ENCODE measurements at regions not wholly inside any gene's neighbourhood (a gene's known extent, or its start where the extent isn't known, plus 50 kb on each side); places are given as distances from the start of the nearest gene placed in this dataset.
A peak's percentile ranks its signal among the peaks of the same experiment; 100 is the strongest.

DNA sequence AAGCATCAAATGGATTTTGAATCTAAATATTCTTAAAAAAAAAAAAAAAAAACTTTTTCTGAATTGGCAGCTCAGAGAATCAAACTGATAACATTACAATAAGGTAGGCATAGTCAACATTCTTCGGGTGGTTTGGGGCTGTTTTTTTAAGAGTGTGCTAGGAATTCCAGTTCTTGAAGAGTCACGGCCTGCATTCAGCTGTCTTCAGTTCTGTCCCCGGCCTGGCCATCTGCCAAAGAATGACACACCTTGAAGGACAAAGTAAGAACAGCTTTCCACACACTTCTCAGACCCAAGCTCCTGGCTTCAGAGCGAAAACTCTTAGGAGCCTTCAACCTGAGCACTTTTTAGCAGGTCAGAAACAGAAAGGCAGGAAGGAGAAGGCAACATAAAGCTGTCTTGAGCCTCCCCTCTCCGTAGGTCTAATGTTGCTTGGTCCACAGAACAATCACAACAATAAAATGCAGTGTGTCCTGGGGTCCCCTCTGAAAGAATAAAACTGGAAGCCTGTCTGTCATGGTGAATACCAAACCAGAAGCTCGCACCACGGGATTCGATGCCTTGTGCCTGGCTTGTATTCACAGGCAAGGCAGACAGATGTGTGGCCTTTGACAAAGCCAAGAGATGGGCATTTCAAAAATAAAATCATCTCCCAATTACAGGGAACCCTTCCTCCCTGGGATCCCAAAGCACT, 524.4 kb upstream of the ZFHX3 start:
- DNase-seq (ENCODE audit: low read depth in 1 of 2, low spot score in 2 of 2) (no peak), FAIRE-seq (peak; percentile 36)
- no peak overlapping the region for H2BK12ac ChIP-seq (ENCODE audit: low read depth, low read length)
- peak overlapping the region in 1 of 2 experiments; percentile 45; a peak in 1 of 4 replicates for H3K4me2 ChIP-seq (ENCODE audit: insufficient read depth in 1 of 2, low read depth in 2 of 2, low read length in 2 of 2)
- H3K79me1 ChIP-seq (ENCODE audit: low read depth, low read length) = no peaks in the 10 kb centered on the region
- no peak overlapping the region for H3K18ac ChIP-seq (ENCODE audit: extremely low read depth, low read length)
- H3K4me1 ChIP-seq (replicated peaks in 1 of 4; ENCODE audit: control insufficient read depth in 3 of 4, insufficient read depth in 4 of 4, low read length in 3 of 4) = peaks cover 0 to 8% (median 4%) of the 10 kb centered on the region in 4 experiments; a peak in 3 of 7 replicates
- H3K27ac ChIP-seq (ENCODE audit: low read depth, low read length) = no peak overlapping the region
- H3K4ac ChIP-seq (replicated peaks; ENCODE audit: insufficient read length, low read depth, low read length) = no peak overlapping the region
- no peak overlapping the region for H2BK120ac ChIP-seq (replicated peaks; ENCODE audit: low read depth, low read length)
- H2AK5ac ChIP-seq (ENCODE audit: low read depth, low read length) = no peak overlapping the region
- no peak overlapping the region for H3K23ac ChIP-seq (ENCODE audit: insufficient read length)
- no peak overlapping the region for H4K91ac ChIP-seq (replicated peaks; ENCODE audit: insufficient read length, low read length)
- H3K79me2 ChIP-seq (ENCODE audit: control insufficient read depth in 1 of 2, insufficient read depth in 2 of 2, low read length in 2 of 2) = no peaks in the 10 kb centered on the region
- peak overlapping the region; percentile 23; the same call in 1 of the 2 replicates for H2BK5ac ChIP-seq (ENCODE audit: low read depth, low read length)
- no peak overlapping the region for H3K56ac ChIP-seq (replicated peaks; ENCODE audit: insufficient read length, low read depth, low read length)
- no peak overlapping the region for H3K4me3 ChIP-seq (ENCODE audit: extremely low read depth in 1 of 4, insufficient read depth in 2 of 4, low read depth in 3 of 4, low read length in 4 of 4)
- H4K8ac ChIP-seq (ENCODE audit: extremely low read depth, insufficient read depth, low read length) = no peak overlapping the region
- ChIA-PET CTCF (ENCODE audit: partially characterized antibody) (interaction anchor here (0.7 to 1.6 kb wide), 5 partner anchors 11 to 306 kb away, joined by 3 read pairs; no protein-coding TSS in a partner anchor), POLR2A (ENCODE audit: partially characterized antibody) (interaction anchor here (1.0 kb wide), 1 partner anchor 16 kb away, joined by 3 read pairs; no protein-coding TSS in a partner anchor)
- H3K9me3 ChIP-seq (ENCODE audit: insufficient read depth in 2 of 2, low read depth in 1 of 2, low read length in 1 of 2) = no peaks in the 10 kb centered on the region
- no peak overlapping the region for H3K9ac ChIP-seq (replicated peaks in 1 of 4; ENCODE audit: extremely low read depth in 1 of 4, low read depth in 3 of 4, low read length in 3 of 4)
- no peaks in the 10 kb centered on the region for H4K20me1 ChIP-seq (replicated peaks in 1 of 2; ENCODE audit: control insufficient read depth in 1 of 2, insufficient read depth in 2 of 2, low read length in 2 of 2)
- H3K14ac ChIP-seq (ENCODE audit: insufficient read length) = no peak overlapping the region
- peak overlapping the region; percentile 82; the same call in 1 of the 2 replicates for H2BK20ac ChIP-seq (ENCODE audit: low read length)
- no peaks in the 10 kb centered on the region for H3K36me3 ChIP-seq (ENCODE audit: control insufficient read depth in 2 of 4, insufficient read depth in 4 of 4, low read length in 3 of 4)
- H3K27me3 ChIP-seq (replicated peaks in 1 of 4; ENCODE audit: control insufficient read depth in 3 of 4, extremely low read depth in 1 of 4, insufficient read depth in 3 of 4, low read length in 3 of 4) = no peaks in the 10 kb centered on the region; a peak in 1 of 7 replicates
- no peak overlapping the region for H4K5ac ChIP-seq (ENCODE audit: insufficient read length, low read depth, low read length)
- peak overlapping the region; percentile 54 for H2AFZ ChIP-seq (ENCODE audit: low read length)
- no peak overlapping the region for H2BK15ac ChIP-seq (ENCODE audit: low read length)
- 74% methylated on average over 8 of the region's 8 CpGs; no CpG with 5 or more reads in 1 of the 2 experiments for WGBS, 2 experiments (ENCODE audit: extremely low coverage in 1 of 2, insufficient coverage in 1 of 2, insufficient read length in 1 of 2, insufficient replicate concordance in 2 of 2, low coverage in 1 of 2, low lambda C conversion rate in 2 of 2, missing lambda C conversion rate in 1 of 2)
- no peaks in the 10 kb centered on the region for H3K23me2 ChIP-seq (ENCODE audit: low read depth, low read length)
- TF ChIP-seq SIX5 (IDR thresholded peaks at IDR 0.05; ENCODE audit: low read depth, low read length) (no peak), NANOG (IDR thresholded peaks at IDR 0.05; ENCODE audit: insufficient read depth, low read depth, low read length, poor library complexity, severe bottlenecking) (no peak), YY1 (IDR thresholded peaks at IDR 0.05; ENCODE audit: low read depth, low read length) (no peak), RNF2 (IDR thresholded peaks at IDR 0.05; ENCODE audit: borderline replicate concordance, low read depth, low read length, missing control alignments, poor library complexity, severe bottlenecking) (no peak), EGR1 (IDR thresholded peaks at IDR 0.05; ENCODE audit: borderline replicate concordance, low read depth, low read length) (no peak), BCL11A (IDR thresholded peaks at IDR 0.05; ENCODE audit: low read depth in 2 of 2, low read length in 2 of 2) (no peak), CEBPB (IDR thresholded peaks at IDR 0.05; ENCODE audit: low read depth, low read length) (no peak)
- TF ChIP-seq, protein P1, sequence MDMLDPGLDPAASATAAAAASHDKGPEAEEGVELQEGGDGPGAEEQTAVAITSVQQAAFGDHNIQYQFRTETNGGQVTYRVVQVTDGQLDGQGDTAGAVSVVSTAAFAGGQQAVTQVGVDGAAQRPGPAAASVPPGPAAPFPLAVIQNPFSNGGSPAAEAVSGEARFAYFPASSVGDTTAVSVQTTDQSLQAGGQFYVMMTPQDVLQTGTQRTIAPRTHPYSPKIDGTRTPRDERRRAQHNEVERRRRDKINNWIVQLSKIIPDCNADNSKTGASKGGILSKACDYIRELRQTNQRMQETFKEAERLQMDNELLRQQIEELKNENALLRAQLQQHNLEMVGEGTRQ (IDR thresholded peaks at IDR 0.05; ENCODE audit: low read length) = no peak
- TF ChIP-seq, protein P2, sequence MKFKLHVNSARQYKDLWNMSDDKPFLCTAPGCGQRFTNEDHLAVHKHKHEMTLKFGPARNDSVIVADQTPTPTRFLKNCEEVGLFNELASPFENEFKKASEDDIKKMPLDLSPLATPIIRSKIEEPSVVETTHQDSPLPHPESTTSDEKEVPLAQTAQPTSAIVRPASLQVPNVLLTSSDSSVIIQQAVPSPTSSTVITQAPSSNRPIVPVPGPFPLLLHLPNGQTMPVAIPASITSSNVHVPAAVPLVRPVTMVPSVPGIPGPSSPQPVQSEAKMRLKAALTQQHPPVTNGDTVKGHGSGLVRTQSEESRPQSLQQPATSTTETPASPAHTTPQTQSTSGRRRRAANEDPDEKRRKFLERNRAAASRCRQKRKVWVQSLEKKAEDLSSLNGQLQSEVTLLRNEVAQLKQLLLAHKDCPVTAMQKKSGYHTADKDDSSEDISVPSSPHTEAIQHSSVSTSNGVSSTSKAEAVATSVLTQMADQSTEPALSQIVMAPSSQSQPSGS (IDR thresholded peaks at IDR 0.05; ENCODE audit: low read length) = no peak

Data from H1 (cell line).